GM21360 (cell line): ENCODE measurements at regions not wholly inside any gene's neighbourhood (a gene's known extent, or its start where the extent isn't known, plus 50 kb on each side); places are given as distances from the start of the nearest gene placed in this dataset.

ENCODE experiments used
- ATAC-seq: cut with Tn5 transposase; IDR thresholded peaks from one replicate; pipeline ENCODE4 v1.9.1; 2021; ENCODE audit warnings: mild to moderate bottlenecking, moderate library complexity; ENCODE audit not compliant: unreplicated experiment

DNA sequence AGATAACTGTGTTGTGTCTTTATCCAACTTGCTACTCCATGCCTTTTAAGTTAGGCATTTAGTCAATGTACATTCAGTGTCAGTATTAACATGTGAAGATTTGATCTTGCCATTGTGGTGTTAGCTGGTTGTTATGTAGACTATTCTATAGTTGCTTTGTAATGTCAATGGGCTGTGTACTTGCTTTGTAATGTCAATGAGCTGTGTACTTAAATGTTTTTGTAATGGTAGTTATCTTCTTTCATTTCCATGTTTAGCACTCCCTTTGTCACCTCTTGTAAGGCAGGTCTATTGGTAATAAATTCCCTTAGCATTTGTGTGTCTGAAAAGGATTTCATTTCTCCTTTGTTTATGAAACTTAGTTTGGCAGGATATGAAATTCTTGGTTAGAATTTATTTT is 53.4 kb downstream of the MC4R start:
- no peak for ATAC-seq

DNA sequence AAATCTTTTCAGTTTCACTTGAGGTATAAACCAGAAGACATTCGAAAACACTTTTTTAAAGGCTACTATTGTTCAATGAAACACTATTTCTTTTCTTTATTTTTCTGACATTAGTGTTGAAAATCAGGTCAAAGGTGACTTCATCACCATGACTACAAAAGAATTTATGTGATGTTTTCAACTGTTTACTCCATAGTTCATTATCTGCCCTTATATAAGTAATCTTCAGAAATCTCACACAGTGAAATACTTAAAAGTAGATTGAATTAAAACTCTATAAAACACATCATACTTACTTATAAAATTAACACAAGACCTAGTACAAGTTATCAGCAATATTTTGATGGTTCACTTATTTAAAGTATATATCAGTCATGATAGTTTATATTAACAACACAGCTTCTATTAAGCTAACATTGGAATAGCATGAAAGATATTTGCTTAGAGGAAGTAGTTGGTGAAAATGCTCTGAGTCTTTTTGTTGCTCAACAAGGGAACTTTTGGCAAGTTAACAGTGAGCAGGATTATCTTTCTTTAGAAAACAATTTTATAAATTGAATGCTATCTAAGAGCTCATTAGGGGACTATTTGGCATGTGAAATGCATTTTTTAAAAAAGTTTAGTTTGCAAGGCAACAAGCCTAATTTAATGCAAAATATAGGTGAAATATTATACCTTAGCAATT is 60.8 kb downstream of the MC4R start:
- ATAC-seq: no peak

DNA sequence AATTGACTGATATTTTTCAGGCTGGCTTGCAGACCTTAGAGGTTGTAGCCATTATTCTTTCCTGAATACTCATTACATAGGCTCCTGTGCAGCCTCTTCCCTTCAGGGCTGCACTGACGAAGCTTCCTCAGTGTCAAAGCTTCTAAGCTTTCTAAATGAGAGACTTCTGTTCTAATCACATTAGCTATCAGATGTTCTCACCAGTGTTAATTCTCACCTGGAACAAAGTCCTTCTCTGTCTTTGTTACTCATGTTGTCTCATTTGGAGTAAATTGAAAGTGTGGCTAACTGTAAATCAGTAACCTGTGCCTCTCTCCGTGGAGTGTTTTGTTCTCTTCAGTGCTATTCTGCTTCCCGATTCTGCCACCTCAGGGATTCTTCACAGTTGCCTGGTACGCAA is 76.9 kb downstream of the MC4R start:
- no peak for ATAC-seq

DNA sequence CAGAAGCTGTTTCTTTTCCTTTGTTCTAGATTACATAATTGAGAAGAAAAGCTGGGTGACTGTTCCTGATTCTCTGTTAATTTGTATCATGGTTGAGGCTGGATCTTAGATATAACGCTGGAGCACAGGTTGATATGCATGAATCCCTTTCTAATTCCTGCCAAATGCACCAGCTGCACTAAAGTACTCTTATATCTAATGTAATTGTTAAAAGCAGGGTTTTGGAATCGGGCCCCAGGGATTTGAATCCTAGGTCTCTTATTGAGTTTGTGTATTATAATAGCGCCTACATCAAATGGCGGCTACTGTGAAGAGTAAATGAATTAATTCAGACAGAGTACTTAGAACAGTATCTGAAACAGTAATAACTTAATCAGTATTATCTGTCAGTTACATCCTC is 80.4 kb downstream of the MC4R start:
- no peak for ATAC-seq

DNA sequence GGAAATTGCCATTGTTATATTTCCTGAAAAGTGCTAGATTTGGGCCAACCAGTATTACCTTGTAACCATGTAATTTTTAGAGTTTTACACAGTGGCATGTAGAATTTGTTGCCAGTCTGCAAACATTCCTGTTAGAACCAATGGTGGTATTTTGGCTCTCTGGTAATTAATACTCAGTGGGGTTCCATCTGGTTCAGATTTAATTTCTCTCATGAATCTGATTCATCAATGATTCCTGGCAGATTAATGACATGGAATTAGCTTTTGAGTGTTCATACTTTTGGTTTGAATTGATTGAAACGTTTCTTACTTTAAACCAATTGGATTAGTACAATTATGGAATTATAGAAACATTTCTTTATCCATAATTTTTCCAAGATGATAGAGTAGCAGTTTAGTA is 93.2 kb downstream of the MC4R start:
- no peak for ATAC-seq

DNA sequence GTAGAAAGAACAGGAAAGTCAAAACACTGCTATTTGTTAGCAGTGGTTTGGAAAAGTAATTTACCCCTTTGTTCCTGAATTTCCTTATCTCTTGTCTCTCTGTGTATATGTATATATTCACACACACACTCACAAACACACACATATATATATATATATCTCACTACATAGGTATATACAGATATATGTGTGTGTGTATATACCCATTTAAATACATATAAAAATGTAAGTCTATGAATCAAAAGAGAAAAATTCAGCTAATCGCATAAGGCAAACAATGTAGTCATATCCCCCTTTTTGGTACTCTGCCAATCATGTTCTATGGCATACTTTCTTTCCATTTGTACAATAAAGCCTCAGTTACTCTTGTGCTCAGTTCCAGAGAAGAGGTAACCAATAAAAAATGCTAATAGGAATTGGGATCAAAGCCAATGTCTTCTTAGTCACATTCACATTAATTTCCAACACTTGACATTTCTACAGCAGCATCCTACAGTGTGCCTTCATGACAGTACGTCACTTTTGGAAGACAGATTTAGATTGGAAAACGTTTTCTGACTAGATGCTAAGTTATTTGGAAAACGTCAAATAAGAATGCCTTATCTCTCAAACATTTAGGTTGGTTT is 94.6 kb downstream of the MC4R start:
- no peak for ATAC-seq

DNA sequence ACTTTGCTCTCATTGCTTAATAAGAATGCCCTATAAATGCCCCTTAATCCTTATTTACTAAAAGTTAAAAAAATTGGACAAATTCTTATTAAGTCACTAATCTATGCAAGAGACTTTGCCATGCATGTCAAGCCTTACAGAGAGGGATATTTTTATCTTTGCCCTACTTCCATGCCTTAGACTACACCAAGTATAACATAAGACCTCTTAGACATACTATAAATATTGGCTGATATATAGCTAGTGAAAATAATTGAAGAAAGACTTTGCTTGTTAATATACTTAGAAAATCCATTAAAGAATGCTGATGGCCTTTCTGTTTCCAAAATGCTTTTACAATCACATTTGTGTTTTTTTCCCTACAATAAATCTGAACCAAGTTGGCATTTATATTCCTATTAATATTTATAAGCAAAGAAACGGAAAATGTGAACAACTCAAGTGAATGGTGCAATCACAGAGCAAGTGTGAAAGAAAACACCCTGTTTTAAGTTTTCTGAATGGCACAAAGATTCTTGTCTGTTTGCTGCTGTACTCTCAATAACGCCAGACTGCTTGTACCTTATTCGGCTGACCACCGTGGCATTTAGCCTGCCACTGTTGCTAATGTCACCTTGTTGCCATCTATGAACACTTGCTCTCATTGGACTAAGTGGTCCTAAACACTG is 105.0 kb downstream of the MC4R start:
- no peak for ATAC-seq

DNA sequence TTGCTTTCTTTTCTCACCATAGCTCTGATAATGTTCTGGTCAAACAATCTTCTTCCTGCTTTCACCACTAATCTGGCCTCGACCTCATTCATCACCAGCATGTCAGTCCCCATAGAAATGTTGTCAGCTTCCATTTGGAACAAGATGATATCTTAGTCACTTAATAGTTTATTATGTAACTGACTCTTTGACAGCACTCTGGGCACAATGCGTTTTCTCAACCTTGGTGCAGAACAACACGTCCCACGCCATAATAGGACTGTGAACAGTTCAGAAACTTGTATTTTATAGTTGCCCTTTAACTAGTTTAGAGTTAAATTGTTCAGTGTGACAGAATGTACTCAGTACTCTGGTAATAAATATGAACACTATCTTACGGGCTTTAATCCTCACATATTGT is 106.0 kb downstream of the MC4R start:
- ATAC-seq: no peak

DNA sequence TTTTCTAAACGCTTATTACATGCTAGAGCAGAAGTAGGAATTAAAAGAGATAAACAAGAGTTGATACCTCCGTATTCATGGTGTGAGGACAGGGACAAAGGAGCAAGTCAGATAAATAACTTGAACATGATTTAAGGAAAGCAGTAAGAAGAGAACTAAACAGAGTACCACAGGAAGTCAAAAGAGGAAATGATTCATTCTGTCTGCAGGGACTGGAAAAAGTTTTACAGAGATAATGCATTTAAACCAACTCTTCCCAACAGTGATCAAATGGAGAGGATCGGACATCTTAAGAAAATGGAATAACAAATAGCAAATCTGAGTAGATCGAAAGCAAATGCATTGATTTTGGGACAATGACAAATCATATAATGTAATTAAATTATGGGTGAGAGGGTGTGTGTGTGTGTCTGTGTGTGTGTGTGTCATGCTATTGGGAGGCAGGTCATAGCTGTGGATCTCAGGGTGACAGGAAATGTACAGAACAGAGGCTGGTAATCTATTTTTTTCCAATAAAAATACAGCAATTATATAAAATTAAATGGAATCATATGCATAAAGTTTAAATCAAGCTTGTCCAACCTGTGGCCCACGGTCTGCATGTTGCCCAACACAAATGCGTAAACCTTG is 113.4 kb downstream of the MC4R start:
- ATAC-seq: no peak

DNA sequence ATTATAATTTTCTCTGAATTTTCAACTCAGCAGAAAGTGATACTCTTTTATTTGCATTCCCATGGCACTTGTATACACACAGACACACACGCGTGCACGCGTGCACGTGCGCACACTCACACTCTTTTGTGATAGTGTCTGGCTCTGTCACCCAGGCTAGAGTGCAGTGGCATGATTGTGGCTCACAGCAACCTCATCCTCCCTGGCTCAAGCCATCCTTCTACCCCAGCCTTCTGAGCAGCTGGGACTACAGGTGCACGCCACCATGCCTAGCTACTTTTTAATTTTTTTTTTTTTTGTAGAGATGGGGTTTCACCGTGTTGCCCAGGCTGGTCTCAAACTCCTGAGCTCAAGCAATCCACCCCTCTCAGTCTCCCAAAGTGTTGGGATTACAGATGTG is 123.2 kb downstream of the MC4R start:
- ATAC-seq: no peak

DNA sequence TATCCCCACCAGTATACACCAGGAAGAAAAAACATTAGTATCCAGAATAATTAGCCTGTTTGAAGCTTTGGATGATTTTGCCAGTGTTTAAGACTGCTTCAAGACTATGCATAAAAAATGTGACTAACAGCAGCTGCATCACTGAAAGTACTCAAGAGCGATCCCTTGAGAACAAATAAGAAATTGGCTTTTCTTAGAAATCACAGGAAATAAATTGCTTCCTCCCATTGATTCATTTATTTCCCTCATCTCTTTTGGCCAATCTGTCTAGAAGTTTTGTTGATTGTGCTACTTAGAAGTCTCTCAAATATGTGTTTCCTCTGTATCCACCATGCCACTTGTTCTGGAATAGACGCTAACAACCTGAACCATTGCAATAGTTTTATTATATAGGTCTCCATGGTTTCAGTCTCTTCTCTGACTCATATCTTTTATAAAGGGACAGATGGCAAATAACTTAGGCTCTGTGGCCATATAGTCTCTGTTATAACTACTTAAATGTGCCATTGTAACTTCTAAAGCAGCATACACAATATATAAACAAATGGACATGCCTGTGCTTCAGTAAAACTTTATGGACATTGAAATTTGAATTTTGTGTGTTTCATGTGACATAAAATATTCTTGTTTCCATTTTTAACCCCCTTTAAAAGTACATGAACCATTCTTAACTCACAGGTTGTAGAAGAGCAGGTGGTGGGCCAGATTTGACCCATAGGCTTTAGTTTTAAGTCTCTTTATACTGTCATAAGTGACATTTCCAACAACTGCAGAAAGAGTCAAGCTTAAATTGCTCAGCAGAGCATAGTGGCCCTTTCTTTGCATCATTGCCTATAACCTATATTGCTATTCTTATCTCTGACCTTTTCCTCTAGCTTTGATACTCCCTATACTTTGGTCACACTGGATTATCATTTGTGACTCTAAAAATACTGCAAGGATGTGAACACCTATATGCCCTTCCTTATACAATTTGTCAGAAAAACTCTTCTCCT is 123.9 kb downstream of the MC4R start:
- no peak for ATAC-seq

DNA sequence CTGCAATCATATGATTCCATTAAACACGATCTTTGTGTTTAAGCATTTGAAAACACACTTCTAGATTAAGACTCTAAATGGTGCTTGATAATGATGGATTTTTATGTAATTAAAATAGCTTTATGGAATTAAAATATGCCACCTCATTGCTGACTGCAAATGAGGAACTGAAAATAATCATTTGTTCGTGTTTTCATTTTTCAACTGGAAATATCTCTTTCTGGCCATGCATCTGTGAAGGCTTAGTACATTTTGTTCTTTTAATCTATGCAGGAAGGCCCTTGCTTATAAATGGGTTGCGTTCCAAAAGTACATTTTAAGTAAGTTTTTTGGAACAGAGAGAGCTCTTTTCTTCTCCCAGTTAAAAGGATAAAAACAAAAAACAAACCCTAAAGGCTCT is 125.5 kb downstream of the MC4R start:
- peak; percentile 71 for ATAC-seq

DNA sequence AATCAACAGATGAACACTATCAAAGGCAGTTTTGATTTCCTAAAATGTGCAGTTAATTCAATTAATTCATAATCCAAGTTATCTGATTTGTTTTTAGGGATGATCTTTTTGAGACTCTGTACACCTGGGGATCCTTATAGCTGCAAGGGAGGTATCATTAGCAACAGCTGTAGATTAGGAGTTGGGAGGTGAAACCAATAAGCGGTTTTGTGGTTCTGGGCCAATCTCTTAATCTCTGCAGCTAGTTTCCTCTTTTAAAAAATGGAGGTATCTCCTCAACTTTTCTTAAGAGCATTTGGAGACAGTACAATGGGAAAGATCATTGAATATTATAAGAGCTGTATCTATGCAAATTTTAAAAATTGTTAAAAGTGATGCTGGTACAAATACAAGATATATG is 126.0 kb downstream of the MC4R start:
- ATAC-seq: peak; percentile 66

DNA sequence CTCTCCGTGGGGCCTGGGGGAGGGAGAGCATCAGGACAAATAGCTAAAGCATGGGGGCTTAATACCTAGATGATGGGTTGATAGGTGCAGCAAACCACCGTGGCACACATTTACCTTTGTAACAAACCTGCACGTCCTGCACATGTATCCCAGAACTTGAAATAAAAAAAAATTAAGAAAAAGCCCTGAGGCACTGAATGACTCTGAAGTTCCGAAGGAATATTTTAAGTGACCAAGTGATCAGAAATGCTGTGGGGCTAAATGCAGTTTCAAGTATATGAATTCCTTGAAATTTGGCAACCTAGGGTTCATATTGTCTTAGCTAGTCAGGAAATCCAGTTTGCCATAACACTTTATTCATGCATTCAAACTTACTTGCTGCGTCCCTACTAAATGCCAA is 127.5 kb downstream of the MC4R start:
- no peak for ATAC-seq

DNA sequence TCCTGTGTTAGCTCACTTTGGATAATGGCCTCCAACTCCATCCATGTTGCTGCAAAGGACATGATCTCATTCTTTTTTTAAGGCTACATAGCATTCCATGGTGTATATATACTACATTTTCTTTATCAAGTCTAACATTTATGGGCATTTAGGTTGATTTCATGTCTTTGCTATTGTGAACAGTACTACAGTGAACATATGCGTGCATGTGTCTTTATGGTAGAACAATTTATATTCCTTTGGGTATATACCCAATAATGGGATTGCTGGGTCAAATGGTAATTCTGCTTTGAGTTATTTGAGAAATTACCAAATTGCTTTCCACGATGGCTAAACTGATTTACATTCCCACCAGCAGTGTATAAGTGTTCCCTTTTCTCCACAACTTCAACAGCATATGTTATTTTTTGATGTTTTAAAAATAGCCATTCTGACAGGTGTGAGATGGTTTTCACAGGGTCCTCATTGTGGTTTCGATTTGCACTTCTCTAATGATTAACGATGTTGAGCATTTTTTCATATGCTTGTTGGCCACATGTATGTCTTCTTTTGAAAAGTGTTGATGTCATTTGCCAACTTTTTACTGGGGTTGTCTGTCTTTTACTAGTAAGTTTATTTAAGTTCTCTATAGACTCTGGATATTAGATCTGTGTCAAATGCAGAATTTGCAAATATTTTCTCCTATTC is 133.4 kb downstream of the MC4R start:
- ATAC-seq: peak; percentile 89

DNA sequence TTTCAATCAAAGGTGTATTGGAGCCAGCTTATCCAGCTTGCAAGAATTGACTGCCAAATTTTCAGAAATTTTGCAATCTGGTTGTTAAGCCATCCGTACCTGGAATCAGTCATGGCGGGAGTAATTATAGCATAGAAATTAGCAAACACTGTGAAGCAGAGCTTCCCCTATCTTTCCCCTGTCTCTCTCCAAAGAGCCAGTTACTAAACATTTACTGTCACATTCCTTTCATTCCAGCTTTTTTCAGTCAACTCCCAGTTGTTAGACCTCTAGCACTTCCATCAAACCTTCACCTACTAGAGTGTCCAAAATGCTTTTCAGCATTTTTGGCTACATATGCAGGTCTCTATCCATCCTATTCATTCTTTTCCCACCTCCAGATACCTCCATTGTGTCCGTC is 137.4 kb downstream of the MC4R start:
- no peak for ATAC-seq

DNA sequence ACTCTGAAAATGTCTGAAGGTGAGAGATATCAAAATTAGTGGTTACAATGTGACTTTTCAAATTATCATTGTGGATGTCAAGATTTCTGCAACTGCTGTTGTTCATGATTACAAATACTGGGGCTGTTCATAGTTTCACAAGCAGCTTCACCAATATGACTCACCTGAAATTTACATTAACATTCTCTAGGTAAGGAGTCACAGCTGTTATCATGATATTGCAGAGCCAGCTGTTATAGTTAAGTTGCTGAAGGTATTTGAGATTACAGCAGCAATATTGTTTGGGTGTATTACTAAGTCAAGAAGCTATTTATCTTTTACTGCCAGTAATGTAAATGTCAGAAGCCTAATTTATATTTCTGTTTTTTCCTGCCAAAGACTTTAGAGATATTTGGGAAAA is 140.0 kb downstream of the MC4R start:
- ATAC-seq: no peak

DNA sequence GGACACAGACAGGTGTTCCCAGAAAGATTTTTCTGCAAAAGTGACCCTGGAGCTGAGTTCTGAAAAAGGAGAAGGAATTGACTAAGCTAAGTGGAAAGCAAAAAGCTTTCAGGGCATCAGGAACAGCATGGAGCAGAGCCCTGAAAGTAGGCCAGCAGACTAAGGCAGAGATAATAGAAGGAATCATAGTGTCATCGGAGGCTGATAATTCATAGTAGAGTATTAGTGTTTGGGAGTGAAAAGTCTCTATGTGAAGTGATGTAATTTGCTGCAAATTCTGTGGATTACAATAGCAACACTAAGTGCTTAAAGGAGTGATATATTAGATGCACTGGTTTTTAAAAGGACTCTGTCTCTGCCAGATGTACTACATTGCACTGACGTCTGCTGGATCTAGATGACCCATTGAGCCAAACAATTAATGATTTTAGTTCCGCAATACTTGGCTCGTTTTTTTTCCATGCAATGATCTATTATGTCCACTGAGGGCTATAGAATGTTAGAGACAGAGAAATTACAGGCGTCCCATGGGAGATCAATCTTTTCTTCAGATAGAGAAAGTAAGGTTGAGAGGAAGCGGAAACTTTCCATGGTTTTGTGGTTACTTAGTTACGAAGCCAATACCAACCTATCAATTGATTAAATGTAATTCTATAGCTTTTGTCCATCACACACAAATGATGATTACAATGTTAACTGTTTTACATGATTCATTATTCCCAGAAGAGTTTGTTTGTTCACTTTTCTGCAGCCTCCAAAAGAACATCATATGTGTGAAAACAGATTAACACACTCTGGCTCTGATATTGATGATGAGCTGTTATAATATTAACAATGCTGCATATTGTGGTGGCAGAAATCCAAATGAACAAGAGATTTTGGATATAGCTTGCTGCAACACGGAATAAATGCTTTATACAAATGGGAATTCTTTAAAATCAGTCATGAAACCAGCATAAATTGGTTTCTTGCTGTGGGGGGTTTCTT is 143.7 kb downstream of the MC4R start:
- no peak for ATAC-seq

DNA sequence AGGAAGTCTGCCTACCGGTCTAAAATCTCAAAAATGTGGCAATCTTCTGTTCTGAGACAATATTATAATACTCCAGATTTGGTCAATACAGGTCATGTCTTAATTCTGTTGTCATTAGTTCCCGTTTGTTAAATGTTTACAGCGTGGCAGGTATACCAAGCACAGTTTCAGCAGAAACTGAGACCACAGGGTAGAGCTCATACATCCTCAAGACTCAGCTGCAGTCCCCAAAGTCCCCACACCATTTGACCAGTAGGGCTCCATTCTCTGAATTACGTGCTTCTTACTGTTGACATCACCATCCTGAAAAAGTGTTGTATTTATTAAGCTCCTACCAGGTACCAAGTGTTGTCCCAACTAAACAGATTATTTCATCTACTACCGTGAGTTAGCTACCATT is 157.1 kb downstream of the MC4R start:
- no peak for ATAC-seq
